Transverse colon (tissue), 4 donors: ENCODE measurements at regions not wholly inside any gene's neighbourhood (a gene's known extent, or its start where the extent isn't known, plus 50 kb on each side); places are given as distances from the start of the nearest gene placed in this dataset.

ENCODE experiments used
- DNase-seq: peaks from one replicate; pipeline ENCODE4 v3.0.0-alpha.2; 2019
- H3K27ac ChIP-seq, 4 donors: fragments of 200-600 bp; sonication (generic); 2 replicates each; pipeline ENCODE4 v1.5.1; 2016 to 2018; ENCODE audit warnings: inconsistent platforms in 4 of 4
- H3K27me3 ChIP-seq: fragments of 200-600 bp; sonication (generic); 2 replicates; pipeline ENCODE4 v1.5.1; 2017; ENCODE audit warnings: inconsistent platforms
- H3K36me3 ChIP-seq, 4 donors: fragments of 200-600 bp; sonication (generic); 2 replicates each; pipeline ENCODE4 v1.5.1; 2017 to 2019; ENCODE audit warnings: inconsistent platforms in 4 of 4
- H3K4me1 ChIP-seq, 4 donors: fragments of 200-600 bp; sonication (generic); 2 replicates each; pipeline ENCODE4 v1.5.1; 2017 to 2020; ENCODE audit warnings: inconsistent platforms in 4 of 4
- H3K4me3 ChIP-seq, 4 donors: fragments of 200-600 bp; sonication (generic); 1 replicate in 1 of 4; 2 replicates in 3 of 4; pipeline versions ENCODE4 v1.5.1 to v1.6.1; 2017 to 2019; ENCODE audit warnings: inconsistent platforms in 4 of 4
- H3K9me3 ChIP-seq, 2 donors: fragments of 200-600 bp; sonication (generic); 2 replicates each; pipeline ENCODE4 v1.5.1; 2017 to 2019; ENCODE audit warnings: inconsistent platforms in 2 of 2
- CTCF ChIP-seq, 5 experiments: fragments of 200-600 bp in 3 of 5; fragments of 450-650 bp in 2 of 5; sonication (generic) in 3 of 5; IDR thresholded peaks; 1 replicate in 2 of 5; 2 replicates in 3 of 5; pipeline ENCODE4 v1.5.1; 2016 to 2017; ENCODE audit warnings: antibody characterized with exemption in 5 of 5, inconsistent platforms in 3 of 5, mild to moderate bottlenecking in 2 of 5, moderate library complexity in 1 of 5
- EP300 ChIP-seq: sonication (generic); formaldehyde crosslinking; IDR thresholded peaks from one replicate; pipeline ENCODE4 v1.6.1; 2017; ENCODE audit warnings: antibody characterized with exemption, low read depth
- POLR2A ChIP-seq: fragments of 450-650 bp; IDR thresholded peaks from one replicate; pipeline ENCODE4 v1.6.1; 2016; ENCODE audit warnings: antibody characterized with exemption, mild to moderate bottlenecking, moderate library complexity
- POLR2AphosphoS5 ChIP-seq, 3 donors: sonication (generic); formaldehyde crosslinking; IDR thresholded peaks; one replicate each; pipeline ENCODE4 v1.6.1; 2016; ENCODE audit warnings: antibody characterized with exemption in 3 of 3
- WGBS, 2 donors: methylation state at CpG; one replicate each; pipeline ENCODE4 v1.1.5; 2018; ENCODE audit warnings: low coverage in 1 of 2; 5-methylcytosine and 5-hydroxymethylcytosine counted together
- in situ Hi-C, 4 donors: fragments of 200-750 bp; cut with MboI; loops; one replicate each; pipeline versions ENCODE4 v1.15.0 to v1.15.1; 2017; ENCODE audit warnings: low sequenced_read_pairs in 3 of 4, low pct_ligation_motif_present in 1 of 4, low pct_unique_long_range_greater_than_20kb in 1 of 4
- intact Hi-C: fragments of 100-400 bp; cut with DNase I; formaldehyde crosslinking; loops from one replicate; pipeline ENCODE4 v1.15.1; 2023; ENCODE audit warnings: low total_unique reads

- no peak for DNase-seq
- intact Hi-C loops (no loop called here), in situ Hi-C loops (loop anchor here in 2 of 4 donors (25.0 kb wide), 1 partner anchor 1438 kb away; no protein-coding TSS in a partner anchor)
- Histone ChIP-seq H3K4me3 (no peak overlapping the region), H3K36me3 (no peaks in the 10 kb centered on the region), H3K4me1 (no peaks in the 10 kb centered on the region), H3K9me3 (no peaks in the 10 kb centered on the region), H3K27ac (no peak overlapping the region), H3K27me3 (no peaks in the 10 kb centered on the region)
- 80% methylated on average over 6 of the region's 6 CpGs; no CpG with 5 or more reads in 1 of the 2 donors for WGBS, 2 donors
- TF ChIP-seq CTCF (IDR thresholded peaks at IDR 0.05) (no peak), EP300 (no peak), POLR2AphosphoS5 (IDR thresholded peaks at IDR 0.05) (no peak), POLR2A (no peak)
These were observed 281.8 kb upstream of the CXCR4 start for GRCh38 chr2:136399667-136400289.

GRCh38 chr2:136395582-136395981, 277.6 kb upstream of the CXCR4 start:
- Histone ChIP-seq H3K4me1 (no peaks in the 10 kb centered on the region), H3K9me3 (no peaks in the 10 kb centered on the region), H3K27me3 (no peaks in the 10 kb centered on the region), H3K27ac (no peak overlapping the region), H3K36me3 (no peaks in the 10 kb centered on the region), H3K4me3 (no peak overlapping the region)
- intact Hi-C loops (no loop called here), in situ Hi-C loops (no loop called here)
- 92 to 100% methylated on average over 2 of the region's 2 CpGs for WGBS, 2 donors
- TF ChIP-seq POLR2A (no peak), CTCF (IDR thresholded peaks at IDR 0.05) (no peak), EP300 (no peak), POLR2AphosphoS5 (IDR thresholded peaks at IDR 0.05) (no peak)
- DNase-seq, result no peak

- intact Hi-C loops (no loop called here), in situ Hi-C loops (no loop called here)
- TF ChIP-seq EP300 (no peak), CTCF (IDR thresholded peaks at IDR 0.05) (no peak), POLR2A (no peak), POLR2AphosphoS5 (IDR thresholded peaks at IDR 0.05) (no peak)
- Histone ChIP-seq H3K4me3 (no peak overlapping the region), H3K27ac (no peak overlapping the region), H3K9me3 (no peaks in the 10 kb centered on the region), H3K27me3 (no peaks in the 10 kb centered on the region), H3K36me3 (no peaks in the 10 kb centered on the region), H3K4me1 (no peaks in the 10 kb centered on the region)
- no peak for DNase-seq
- 85 to 100% methylated on average over 1 to 8 of the region's 8 CpGs for WGBS, 2 donors
These were observed 276.4 kb upstream of the CXCR4 start for GRCh38 chr2:136394136-136395060.

GRCh38 chr2:136393514-136393913, 275.6 kb upstream of the CXCR4 start:
- Histone ChIP-seq H3K4me3 (no peak overlapping the region), H3K27me3 (no peaks in the 10 kb centered on the region), H3K9me3 (no peaks in the 10 kb centered on the region), H3K27ac (no peak overlapping the region), H3K4me1 (no peaks in the 10 kb centered on the region), H3K36me3 (no peaks in the 10 kb centered on the region)
- TF ChIP-seq POLR2AphosphoS5 (IDR thresholded peaks at IDR 0.05) (no peak), POLR2A (no peak), CTCF (IDR thresholded peaks at IDR 0.05) (no peak), EP300 (no peak)
- 80 to 82% methylated on average over 1 of the region's 1 CpG for WGBS, 2 donors
- in situ Hi-C loops, result no loop called here
- intact Hi-C loops, result no loop called here
- DNase-seq, result no peak
